Trophoblast cell (in vitro differentiated cells and primary cell): ENCODE measurements at regions not wholly inside any gene's neighbourhood (a gene's known extent, or its start where the extent isn't known, plus 50 kb on each side); places are given as distances from the start of the nearest gene placed in this dataset.

Source experiments
- DNase-seq, 2 donors: peaks; one replicate each; pipeline ENCODE4 v3.0.0-alpha.2; 2016
- H2AFZ ChIP-seq: 2 replicates; pipeline ENCODE4 v1.6.1; 2013; ENCODE audit warnings: low read length, moderate library complexity, mild to moderate bottlenecking; ENCODE audit not compliant: insufficient read depth, poor library complexity
- H2AK5ac ChIP-seq: 2 replicates; pipeline ENCODE4 v1.6.1; 2013; ENCODE audit warnings: mild to moderate bottlenecking, low read length
- H2BK120ac ChIP-seq: 2 replicates; pipeline ENCODE4 v1.6.1; 2013; ENCODE audit warnings: low read length, mild to moderate bottlenecking, moderate library complexity; ENCODE audit not compliant: insufficient read depth, poor library complexity
- H2BK12ac ChIP-seq: 2 replicates; pipeline ENCODE4 v1.6.1; 2013; ENCODE audit warnings: mild to moderate bottlenecking, low read length, moderate library complexity
- H2BK5ac ChIP-seq: 2 replicates; pipeline ENCODE4 v1.6.1; 2013; ENCODE audit warnings: low read length, low read depth, moderate library complexity, mild to moderate bottlenecking; ENCODE audit not compliant: poor library complexity
- H3K14ac ChIP-seq: 2 replicates; pipeline ENCODE4 v1.6.1; 2013; ENCODE audit warnings: mild to moderate bottlenecking, low read length
- H3K18ac ChIP-seq: 2 replicates; pipeline ENCODE4 v1.6.1; 2013; ENCODE audit warnings: mild to moderate bottlenecking, low read length
- H3K23ac ChIP-seq: 2 replicates; pipeline ENCODE4 v1.6.1; 2013; ENCODE audit warnings: low read length
- H3K27ac ChIP-seq: 2 replicates; pipeline ENCODE4 v1.5.1; 2013; ENCODE audit warnings: low read depth, mild to moderate bottlenecking, inconsistent platforms, low read length, moderate library complexity
- H3K27me3 ChIP-seq: 2 replicates; pipeline ENCODE4 v1.6.1; 2013; ENCODE audit warnings: inconsistent platforms, mild to moderate bottlenecking, low read length, moderate library complexity; ENCODE audit not compliant: insufficient read depth
- H3K36me3 ChIP-seq, 2 experiments: 1 replicate in 1 of 2; 2 replicates in 1 of 2; pipeline ENCODE4 v1.6.1; 2013; ENCODE audit warnings: low read length in 2 of 2, mild to moderate bottlenecking in 2 of 2, moderate library complexity in 1 of 2; ENCODE audit not compliant: insufficient read depth in 2 of 2, control insufficient read depth in 1 of 2
- H3K4ac ChIP-seq: 2 replicates; pipeline ENCODE4 v1.6.1; 2013; ENCODE audit warnings: low read depth, mild to moderate bottlenecking, low read length, moderate library complexity
- H3K4me1 ChIP-seq, 2 experiments: 1 replicate in 1 of 2; 2 replicates in 1 of 2; pipeline ENCODE4 v1.6.1; 2013; ENCODE audit warnings: low read length in 2 of 2, mild to moderate bottlenecking in 2 of 2, moderate library complexity in 1 of 2; ENCODE audit not compliant: insufficient read depth in 2 of 2, control insufficient read depth in 1 of 2
- H3K4me2 ChIP-seq: 2 replicates; pipeline ENCODE4 v1.6.1; 2013; ENCODE audit warnings: inconsistent platforms, mild to moderate bottlenecking, low read length, moderate library complexity
- H3K4me3 ChIP-seq: 2 replicates; pipeline ENCODE4 v1.5.1; 2013; ENCODE audit warnings: mild to moderate bottlenecking, low read depth, low read length, inconsistent platforms
- H3K79me1 ChIP-seq: one replicate; pipeline ENCODE4 v1.6.1; 2013; ENCODE audit warnings: low read length
- H3K79me2 ChIP-seq: 2 replicates; pipeline ENCODE4 v1.6.1; 2013; ENCODE audit warnings: low read length, mild to moderate bottlenecking; ENCODE audit not compliant: control insufficient read depth, insufficient read depth, poor library complexity
- H3K9ac ChIP-seq: 2 replicates; pipeline ENCODE4 v1.6.1; 2013; ENCODE audit warnings: mild to moderate bottlenecking, low read length
- H3K9me3 ChIP-seq: 2 replicates; pipeline ENCODE4 v1.6.1; 2013; ENCODE audit warnings: low read depth, mild to moderate bottlenecking, control low read depth, inconsistent platforms, low read length; ENCODE audit not compliant: insufficient read depth
- H4K12ac ChIP-seq: 2 replicates; pipeline ENCODE4 v1.6.1; 2013; ENCODE audit warnings: low read depth, mild to moderate bottlenecking, low read length, moderate library complexity
- H4K8ac ChIP-seq: 2 replicates; pipeline ENCODE4 v1.6.1; 2013; ENCODE audit warnings: low read depth, mild to moderate bottlenecking, low read length, moderate library complexity
- H4K91ac ChIP-seq: one replicate; pipeline ENCODE4 v1.6.1; 2013; ENCODE audit warnings: low read depth, mild to moderate bottlenecking, low read length, moderate library complexity
- WGBS: extraction: QIAGEN DNeasy Blood & Tissue Kit; methylation state at CpG from one replicate; pipeline ENCODE4 v1.1.7; 2013; ENCODE audit warnings: missing lambda C conversion rate; ENCODE audit not compliant: insufficient read length, insufficient coverage; ENCODE audit errors: extremely low coverage; 5-methylcytosine and 5-hydroxymethylcytosine counted together

DNA sequence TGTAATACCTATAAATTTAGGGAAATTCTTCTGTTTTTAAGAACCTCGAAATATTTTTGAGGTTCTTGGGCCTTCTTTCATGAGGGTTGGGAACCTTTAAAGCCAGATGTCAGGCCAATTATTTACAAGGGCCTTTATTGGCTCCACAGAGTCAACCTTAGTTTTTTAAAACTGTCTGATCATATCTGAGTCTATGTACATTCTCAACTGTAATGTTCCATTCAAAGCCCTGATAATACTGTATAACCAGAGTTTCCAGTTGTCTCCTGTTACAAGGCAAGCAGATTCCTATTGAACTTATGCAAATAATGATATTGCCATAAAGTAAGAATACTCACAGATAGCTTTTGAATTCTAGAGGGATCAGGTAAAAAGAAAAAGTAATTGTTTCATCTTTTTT, 545.5 kb downstream of the EPM2A start:
- Histone ChIP-seq H3K4me3 (no peak overlapping the region), H3K79me2 (no peaks in the 10 kb centered on the region), H3K9me3 (no peaks in the 10 kb centered on the region), H4K12ac (no peak overlapping the region), H3K4me1 (no peaks in the 10 kb centered on the region), H3K27ac (no peak overlapping the region), H2BK12ac (no peak overlapping the region), H2AK5ac (no peak overlapping the region), H2AFZ (no peak overlapping the region), H3K18ac (no peak overlapping the region), H3K27me3 (no peaks in the 10 kb centered on the region), H4K8ac (no peak overlapping the region), H3K4ac (no peak overlapping the region), H3K36me3 (no peaks in the 10 kb centered on the region), H4K91ac (no peak overlapping the region), H3K4me2 (no peak overlapping the region), H3K23ac (no peak overlapping the region), H2BK120ac (no peak overlapping the region), H3K79me1 (no peaks in the 10 kb centered on the region), H3K9ac (no peak overlapping the region), H2BK5ac (no peak overlapping the region), H3K14ac (no peak overlapping the region)
- no CpG with 5 or more reads among the region's 1 CpG for WGBS
- DNase-seq = no peak

DNA sequence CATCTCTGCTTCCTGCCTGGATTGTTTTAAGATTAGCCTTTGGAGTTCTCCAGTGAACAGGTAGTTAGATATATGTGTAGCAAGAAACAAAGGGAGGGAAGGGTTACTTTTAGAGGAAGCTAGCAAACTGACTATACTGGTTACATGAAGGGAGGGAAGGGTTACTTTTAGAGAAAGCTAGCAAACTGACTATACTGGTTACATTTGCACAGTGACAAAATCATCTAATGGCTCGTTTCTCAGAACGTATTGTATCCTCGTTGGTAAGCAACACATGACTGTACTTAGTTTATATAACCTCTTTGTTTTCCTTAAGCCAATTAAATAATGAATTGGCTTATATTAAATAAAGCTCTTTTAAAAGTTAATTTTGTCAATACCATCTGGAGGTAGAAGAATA, 540.9 kb downstream of the EPM2A start:
- Histone ChIP-seq H3K18ac (no peak overlapping the region), H3K4me2 (no peak overlapping the region), H3K27me3 (no peaks in the 10 kb centered on the region), H2BK120ac (no peak overlapping the region), H3K4me1 (peaks cover 0 to 2% of the 10 kb centered on the region in 2 experiments), H3K9me3 (no peaks in the 10 kb centered on the region), H2AK5ac (no peak overlapping the region), H3K23ac (no peak overlapping the region), H2BK5ac (no peak overlapping the region), H4K8ac (no peak overlapping the region), H4K12ac (no peak overlapping the region), H2AFZ (no peak overlapping the region), H3K9ac (no peak overlapping the region), H3K4ac (no peak overlapping the region), H4K91ac (no peak overlapping the region), H3K79me2 (no peaks in the 10 kb centered on the region), H3K36me3 (no peaks in the 10 kb centered on the region), H2BK12ac (no peak overlapping the region), H3K4me3 (no peak overlapping the region), H3K79me1 (no peaks in the 10 kb centered on the region), H3K14ac (no peak overlapping the region), H3K27ac (no peak overlapping the region)
- no peak for DNase-seq
- WGBS = no CpG with 5 or more reads among the region's 3 CpGs

DNA sequence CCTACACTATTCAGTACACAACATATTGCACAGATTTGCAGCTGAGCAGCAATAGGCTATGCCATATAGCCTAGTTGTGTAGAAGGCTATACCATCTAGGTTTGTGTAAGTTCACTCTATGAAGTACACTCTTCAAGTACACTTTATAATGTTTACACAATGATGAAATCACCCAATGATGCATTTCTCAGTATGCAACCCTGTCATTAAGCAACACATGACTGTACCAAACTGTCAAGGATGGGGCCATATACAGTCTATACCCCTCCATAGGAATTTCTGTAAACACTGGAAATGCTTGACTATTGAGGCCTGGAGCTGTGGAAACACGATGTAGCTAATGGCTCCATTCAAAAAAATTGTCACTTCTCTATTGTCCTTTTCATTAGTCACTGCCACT, 535.4 kb downstream of the EPM2A start:
- Histone ChIP-seq H3K9me3 (no peaks in the 10 kb centered on the region), H3K27ac (no peak overlapping the region), H2BK120ac (no peak overlapping the region), H3K4me1 (peaks cover 0 to 1% of the 10 kb centered on the region in 2 experiments), H2AFZ (no peak overlapping the region), H3K36me3 (no peaks in the 10 kb centered on the region), H3K4me3 (no peak overlapping the region), H3K79me2 (no peaks in the 10 kb centered on the region), H4K12ac (no peak overlapping the region), H3K14ac (no peak overlapping the region), H4K8ac (no peak overlapping the region), H3K4ac (no peak overlapping the region), H2BK5ac (no peak overlapping the region), H2BK12ac (no peak overlapping the region), H3K79me1 (no peaks in the 10 kb centered on the region), H3K9ac (no peak overlapping the region), H2AK5ac (no peak overlapping the region), H3K4me2 (no peak overlapping the region), H3K18ac (no peak overlapping the region), H3K27me3 (no peaks in the 10 kb centered on the region), H4K91ac (no peak overlapping the region), H3K23ac (no peak overlapping the region)
- peak in 1 of 2 donors; percentile 25 for DNase-seq
- no CpG with 5 or more reads among the region's 1 CpG for WGBS

DNA sequence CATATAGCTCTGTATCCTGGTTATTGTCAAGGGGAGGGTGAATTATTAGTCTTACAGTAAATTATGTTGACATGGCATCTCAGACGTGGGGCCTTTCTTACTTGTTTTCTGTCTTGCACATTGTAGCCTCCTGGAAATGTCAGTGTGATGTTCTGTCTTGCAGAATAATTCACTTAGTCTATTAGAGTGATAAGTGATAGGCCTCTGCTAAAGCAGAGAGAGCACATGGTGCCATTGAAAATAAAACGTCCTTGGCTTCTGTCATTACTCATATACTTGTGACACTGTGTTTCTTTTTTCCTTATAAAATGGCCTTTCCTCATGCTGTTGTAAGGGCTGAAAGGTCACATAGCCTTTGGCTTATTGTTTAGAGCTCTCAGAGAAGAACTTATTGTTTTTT, 531.0 kb downstream of the EPM2A start:
- Histone ChIP-seq H2BK5ac (no peak overlapping the region), H3K14ac (no peak overlapping the region), H3K27me3 (no peaks in the 10 kb centered on the region), H3K4me3 (no peak overlapping the region), H3K36me3 (no peaks in the 10 kb centered on the region), H3K27ac (no peak overlapping the region), H4K12ac (no peak overlapping the region), H3K9ac (no peak overlapping the region), H3K4me1 (peaks cover 0 to 9% of the 10 kb centered on the region in 2 experiments), H3K79me2 (no peaks in the 10 kb centered on the region), H3K79me1 (no peaks in the 10 kb centered on the region), H3K23ac (no peak overlapping the region), H3K9me3 (no peaks in the 10 kb centered on the region), H2AFZ (no peak overlapping the region), H3K18ac (no peak overlapping the region), H2BK120ac (no peak overlapping the region), H2BK12ac (no peak overlapping the region), H3K4me2 (no peak overlapping the region), H4K8ac (no peak overlapping the region), H2AK5ac (no peak overlapping the region), H3K4ac (no peak overlapping the region), H4K91ac (no peak overlapping the region)
- DNase-seq = no peak
- no CpG with 5 or more reads among the region's 2 CpGs for WGBS
